ENCODE measurements at regions not wholly inside any gene's neighbourhood (a gene's known extent, or its start where the extent isn't known, plus 50 kb on each side); places are given as distances from the start of the nearest gene placed in this dataset.

DNA sequence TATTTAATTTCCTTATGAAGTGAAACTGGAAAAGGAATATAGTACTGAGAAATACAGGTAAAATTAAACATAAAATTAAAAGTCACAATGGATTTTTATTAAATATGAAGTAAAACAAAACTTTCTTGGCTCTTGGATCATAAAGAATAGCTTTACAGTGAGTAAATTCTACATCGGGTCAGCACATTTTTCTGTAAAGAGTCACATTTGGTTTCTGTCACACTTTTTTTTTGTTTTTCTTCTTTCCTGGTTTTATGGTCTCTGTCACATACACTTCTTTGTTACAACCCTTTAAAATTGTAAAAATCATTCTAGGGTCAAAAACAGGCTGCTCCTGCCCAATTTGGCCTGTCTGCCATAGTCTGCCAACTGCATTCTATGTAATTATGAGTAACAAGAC, 254.4 kb upstream of the POU3F2 start:
- DNase-seq: no peak

DNA sequence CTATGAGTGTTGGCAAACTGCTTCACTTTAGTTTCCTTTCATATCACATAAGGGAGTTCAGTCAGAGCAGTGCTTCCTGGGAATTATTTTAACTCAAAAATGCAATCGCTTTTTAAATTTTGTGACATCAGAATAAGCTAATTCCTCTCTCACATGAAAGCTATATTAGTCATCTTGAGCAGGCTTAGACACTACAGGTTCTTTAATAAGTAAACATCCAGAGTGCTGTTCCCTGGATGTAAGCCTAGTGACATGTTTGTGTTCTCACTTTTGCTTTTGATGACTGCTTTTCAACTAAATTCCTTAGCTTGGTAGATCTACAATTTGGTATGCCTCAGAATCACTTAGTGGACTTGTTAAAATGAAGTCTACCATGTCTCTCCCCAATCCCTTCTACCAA, 252.7 kb upstream of the POU3F2 start:
- no peak for DNase-seq

DNA sequence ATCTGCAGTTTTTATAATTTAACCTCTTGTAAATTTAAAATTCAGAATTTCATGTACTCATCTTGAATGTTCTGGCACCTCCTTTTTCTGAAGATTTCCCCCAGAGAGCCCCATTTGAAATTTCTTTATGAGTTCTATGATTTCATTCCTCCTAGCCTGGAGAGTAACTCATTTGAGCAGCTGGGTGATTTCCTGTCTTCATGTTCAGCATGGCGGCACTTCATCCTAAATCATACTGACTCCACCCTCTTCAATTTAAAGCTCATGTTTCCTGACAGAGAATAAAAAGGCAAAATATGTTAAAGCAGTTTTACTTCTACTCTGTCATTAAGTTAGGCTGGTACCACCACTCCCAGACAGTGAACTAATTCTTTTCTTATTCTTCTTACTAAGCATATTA, 250.9 kb upstream of the POU3F2 start:
- DNase-seq: no peak

DNA sequence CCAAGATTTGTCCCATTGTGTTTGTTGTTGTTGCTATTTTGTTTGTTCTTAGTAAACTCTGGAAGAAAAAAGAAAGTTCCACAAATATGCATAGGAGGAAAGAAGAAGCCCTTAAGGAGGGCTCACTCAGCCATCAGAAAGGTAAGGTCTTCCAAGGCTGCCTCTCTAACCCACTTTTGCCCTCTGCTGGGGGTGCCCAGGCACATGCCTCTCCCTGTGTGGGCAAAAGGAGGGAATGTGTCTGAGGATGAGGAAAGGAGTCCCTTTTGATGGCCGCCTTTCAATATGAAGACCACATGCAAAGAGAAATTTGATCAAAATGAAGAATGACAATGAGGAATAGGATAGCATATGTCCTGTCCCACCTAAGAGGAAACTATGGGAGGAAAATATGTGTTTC, 248.2 kb upstream of the POU3F2 start:
- no peak for DNase-seq

DNA sequence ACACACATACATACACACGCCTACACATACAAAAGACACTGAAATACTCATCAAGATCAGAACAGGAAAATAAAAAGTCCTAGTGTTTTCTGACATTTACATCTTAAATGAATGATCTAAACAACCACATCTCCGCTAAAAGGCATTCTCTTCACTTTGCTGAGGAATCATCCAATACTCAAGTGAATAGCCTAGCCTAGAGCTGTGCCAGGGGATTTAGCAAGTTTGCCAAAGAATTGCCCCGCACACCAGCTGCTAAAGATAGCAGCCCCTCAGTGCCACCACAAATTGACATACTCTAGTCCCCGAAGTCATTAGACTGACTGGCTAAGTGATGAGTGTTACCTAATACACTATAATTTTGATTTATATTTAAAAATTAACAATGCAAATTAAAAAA, 246.8 kb upstream of the POU3F2 start:
- DNase-seq: no peak

DNA sequence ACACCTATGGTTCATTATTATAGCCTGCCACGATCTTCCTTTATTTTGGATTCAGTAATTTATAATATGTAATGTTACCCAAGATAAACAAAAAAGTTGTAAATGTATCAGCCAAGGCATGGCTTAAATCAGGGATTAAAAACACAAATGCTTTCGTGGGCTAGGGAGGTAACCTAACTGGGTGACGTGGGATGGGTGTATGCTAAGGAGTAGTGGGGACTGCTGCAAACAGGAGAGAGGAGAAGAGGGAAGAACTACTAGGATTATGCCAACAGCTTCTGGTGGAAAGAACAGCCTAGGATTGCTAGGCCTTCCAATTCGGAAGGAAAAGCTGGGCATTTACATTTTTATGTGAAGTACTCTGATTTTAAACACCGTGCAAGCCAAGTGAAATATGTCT, 244.8 kb upstream of the POU3F2 start:
- no peak for DNase-seq

DNA sequence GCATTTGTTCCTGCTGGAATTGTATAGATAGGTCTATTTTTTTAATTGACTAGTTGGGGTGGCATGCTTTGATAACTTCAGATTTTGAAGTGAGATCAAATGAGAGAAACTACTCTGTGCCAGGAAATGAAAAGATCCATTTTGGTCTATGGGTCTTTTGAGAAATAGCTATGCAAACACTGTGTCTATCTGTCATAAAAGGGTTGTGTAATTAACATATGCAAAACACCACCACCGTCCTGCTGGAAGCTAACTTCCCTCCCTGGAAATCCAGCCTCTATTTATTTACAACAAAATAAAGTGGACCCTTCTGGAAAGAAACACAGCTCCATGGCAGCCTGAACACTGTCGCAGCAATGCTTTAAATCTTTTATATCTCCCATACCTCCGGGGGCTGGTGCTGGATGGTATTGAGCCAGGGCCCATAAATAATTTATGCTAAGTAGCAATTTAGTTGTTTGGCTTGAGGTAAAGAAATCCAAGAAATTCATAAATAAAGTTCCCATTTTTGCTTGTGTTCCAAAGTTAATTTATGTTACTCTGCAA, 244.2 kb upstream of the POU3F2 start:
- no peak for DNase-seq

DNA sequence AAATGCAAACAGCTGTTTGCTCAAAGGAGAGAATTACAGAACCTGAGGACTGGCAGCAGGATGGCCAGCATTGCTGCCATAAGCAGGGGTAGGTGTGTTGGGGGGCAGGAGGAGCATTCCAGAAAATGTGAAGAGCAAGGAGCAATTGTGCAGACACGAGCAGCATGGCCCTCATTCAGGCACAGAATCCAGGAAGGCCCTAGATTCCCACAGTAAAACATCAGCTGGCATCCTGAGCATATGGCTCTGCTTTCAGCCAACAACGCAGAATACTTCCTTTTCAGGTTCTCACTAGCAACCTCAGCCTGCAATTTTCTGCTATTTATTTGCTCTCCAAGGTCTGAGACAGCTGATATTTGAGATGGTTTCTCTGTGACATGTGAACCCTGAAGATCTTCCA, 243.4 kb upstream of the POU3F2 start:
- DNase-seq: no peak

DNA sequence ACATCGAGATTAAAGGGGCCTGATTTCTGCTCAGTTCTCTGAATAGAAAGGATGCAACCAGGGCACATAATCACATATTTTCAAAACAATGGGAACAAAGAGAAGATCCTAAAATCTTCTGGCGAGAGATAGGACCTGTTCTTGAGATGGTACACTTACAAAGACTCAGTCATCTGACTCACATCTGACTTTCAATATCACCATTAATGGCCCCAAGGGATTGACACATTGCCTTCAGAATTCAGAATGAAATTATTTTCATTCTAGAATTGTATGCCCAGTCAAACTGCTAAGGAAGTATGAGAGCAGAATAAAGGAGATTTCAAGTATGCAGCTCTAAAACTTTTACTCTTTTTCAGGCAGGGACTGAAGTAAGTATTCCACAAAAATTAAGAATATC, 240.7 kb upstream of the POU3F2 start:
- no peak for DNase-seq

DNA sequence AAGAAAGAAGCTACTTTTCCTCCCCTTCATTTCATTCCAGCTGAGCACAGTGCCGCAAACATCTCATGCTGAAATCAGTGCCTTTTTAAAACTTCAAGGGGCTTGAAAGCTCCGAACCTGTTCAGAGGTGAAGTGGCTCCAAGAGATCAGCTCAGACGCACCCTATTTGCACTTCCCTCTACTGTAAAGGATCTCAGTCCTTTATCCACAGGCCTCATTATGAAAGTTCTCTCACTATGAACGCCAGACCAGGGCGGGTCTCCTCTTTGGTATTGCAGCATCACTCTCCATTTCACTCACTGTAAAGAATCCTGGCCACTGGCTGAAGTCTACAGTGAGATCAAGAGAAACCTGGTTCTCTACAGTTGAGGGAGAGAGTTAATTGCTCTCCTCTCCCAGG, 232.7 kb upstream of the POU3F2 start:
- no peak for DNase-seq

DNA sequence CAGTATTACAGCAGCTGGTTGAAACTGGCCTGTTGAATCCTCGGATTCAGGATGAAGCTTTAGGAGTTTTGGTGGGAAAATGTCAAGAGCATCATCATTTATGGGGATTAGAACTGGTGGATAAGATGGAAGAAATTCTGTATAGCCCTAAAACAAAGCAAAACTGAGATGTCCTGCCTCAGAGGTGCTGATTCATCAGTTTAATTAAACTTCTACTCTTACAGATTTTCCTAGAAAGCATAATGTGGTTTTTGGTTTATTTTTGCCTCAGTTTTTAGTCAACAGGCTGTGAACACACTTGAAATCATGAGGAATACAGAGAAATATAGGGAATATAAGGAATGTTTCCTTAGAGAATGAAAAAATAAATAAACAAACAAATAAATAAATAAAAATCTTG, 228.7 kb upstream of the POU3F2 start:
- no peak for DNase-seq

DNA sequence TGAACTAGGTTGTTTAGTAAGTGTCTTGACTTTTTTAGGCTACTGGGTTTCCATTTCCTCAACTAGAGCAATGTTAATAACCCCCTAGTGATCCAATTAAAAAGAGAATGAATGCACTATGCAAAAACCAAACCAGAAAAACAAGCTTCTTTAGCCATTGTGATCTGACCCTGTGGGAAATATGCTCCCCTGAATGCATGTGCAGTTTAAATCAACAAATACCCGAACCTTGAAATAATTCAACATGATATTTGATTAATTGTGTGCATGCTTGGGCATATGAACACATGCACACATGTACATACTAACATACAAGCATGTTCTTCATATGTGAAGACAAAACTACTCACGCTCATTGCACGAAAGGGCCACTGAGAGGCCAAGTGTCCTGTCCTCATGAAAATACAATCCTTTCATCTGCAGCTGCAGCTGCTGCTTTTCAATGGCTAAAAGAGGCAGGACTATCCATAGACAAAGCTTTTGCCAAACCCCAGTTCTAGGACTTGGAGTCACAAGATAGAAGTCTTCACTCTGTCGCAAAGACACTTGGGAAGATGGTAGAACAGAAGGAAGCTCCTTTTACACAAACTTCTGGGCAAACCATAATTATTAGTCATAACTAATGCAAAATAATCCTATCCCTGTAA, 207.1 kb upstream of the POU3F2 start:
- no peak for DNase-seq

DNA sequence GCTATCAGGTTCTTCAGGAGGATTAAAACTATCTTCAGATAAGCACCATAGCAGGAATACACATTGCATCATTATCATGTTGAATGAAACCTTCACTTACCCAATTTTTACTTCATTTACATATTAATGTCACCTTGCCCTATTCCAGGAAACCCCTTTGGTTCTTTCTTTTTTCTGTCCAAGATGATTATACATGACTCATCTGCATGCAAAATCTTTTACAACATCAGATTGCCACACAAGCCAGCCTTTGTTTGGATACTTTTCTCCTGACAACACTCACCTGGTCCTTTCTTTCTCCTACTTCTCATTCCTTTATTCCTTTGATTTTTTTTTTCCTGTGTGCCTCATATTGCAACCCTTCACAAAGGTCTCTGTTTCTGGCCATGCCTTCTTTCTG, 200.5 kb upstream of the POU3F2 start:
- DNase-seq: no peak

DNA sequence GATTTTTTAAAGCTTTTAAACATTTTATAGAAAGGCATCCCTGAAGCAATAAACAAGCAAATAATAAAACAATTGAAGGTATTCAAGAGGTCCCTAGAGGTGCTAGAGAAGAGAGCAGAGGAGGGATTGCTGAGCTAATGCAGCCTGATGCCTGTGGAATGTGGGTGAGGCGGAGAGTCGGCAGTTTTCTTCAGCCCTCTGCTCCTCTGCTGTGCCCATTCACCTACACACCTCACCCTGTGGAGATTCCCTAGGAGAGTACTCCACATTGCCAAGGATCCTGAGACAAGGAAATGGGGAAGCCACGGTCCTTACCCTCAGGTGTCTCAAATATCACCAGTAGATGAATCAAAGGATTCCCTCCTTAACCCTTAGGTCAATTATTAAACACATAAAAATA, 199.8 kb upstream of the POU3F2 start:
- no peak for DNase-seq

DNA sequence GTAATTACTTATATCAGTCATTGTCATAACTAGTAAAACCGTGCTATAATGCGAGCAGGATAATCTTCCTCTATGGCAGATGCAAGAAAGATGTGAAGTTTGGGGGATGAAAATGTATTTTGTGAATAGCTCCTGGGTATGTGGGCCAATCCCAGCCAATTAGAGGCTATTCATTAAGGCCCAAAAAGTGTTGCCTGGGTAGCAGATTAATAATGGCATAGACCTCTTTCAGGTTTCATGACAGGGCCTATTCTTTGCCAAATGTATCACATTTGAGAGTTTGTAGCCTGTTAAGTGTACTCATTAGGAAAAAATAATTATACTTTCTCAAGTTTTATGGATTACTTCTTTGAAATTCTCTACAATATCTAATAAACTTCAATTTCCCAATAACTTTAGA, 199.2 kb upstream of the POU3F2 start:
- DNase-seq: no peak

DNA sequence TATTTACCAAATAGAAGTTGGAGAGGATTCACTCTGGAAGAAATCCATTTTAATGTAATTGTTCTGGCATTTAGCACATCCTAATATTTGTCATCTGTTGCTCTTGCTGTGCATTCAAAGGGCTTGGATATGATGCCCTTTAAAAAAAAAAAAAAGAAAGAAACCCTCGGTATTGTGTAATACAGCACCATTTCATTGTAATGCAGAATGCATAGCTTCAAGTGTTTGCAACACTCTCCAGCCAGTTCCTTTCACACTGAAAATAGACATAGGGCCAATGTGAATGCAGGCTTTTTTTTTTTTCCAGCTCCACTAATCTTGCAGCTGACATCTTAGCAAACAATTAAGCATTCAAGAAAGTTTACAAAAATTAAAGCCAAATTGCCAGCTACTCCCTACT, 197.4 kb upstream of the POU3F2 start:
- no peak for DNase-seq

DNA sequence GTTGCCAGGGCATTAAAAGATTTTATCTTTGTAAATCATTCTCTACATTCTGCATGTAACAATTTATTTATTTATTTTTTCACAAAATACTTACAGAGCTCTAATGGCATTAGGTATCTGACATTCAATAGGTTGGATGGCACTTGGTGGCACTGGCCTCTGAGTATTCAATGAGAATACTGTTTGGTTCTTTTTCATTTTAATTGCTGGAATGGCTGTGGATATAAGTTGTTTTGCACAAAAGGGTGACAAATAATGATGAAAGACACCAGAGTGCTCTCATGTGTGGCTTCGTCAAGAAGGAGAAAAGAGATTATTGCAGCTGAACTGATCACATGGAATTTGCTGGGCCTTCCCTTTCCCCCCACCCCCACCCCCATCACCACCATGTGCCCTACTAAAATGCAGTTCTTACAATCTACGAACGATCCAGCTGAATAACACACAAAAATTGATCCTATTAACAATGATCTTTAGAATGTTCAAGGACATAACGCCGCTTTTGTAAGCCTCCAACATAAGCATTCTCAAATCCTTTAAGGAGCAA, 195.2 kb upstream of the POU3F2 start:
- no peak for DNase-seq

DNA sequence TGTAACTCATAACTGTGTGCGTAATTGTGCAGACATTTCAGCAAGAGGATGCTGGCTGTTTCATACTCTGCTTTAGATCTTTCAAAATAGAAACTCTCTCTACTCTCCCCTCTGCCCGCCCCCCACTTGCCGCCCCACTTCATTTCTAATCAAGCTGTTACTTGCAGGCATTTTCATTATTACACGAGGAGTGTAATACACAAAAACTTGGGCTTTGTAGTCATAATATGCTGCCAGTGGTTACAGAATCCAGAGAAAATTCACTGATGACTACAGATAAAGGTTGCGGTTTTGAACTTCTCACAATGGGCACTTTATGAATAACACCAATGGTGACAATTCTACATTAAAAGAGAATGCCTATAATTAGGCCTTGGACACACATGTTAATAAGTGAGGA, 194.0 kb upstream of the POU3F2 start:
- no peak for DNase-seq

DNA sequence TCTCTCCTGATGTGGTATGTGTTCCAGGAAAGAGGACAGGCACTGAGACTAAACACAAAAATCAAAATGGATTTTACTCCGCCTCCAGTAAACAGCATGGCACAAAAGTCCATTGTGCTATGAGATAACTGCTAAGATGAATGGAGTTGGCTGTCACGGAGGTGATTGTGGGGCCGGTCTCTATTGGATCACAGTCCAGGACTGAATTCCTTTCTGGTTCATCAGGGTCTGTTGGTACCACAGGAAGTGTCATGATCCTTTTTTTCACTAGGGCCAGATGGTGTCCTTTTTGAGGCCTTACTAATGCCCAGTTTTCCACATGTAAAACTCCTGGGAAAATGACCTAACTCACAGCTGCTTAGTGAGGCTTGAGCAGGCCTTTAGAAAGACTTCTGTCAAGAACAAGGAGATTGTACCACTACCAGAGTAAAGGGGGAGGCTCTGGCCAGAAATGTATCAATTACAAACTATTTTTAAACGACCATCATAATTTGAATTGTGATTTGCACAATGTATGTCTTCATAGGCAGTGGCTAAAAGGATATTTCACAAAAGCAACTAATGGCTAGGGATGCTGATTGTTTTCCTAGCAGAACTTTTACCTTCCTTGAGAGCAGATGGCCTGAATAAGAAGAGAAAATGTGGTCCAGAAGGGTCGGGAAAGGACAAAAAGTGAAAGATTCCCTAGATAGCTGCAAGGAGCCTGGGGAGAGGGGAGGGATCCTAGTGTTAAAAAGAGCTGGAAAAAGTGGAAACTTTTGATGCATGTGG, 192.2 kb upstream of the POU3F2 start:
- DNase-seq: no peak

DNA sequence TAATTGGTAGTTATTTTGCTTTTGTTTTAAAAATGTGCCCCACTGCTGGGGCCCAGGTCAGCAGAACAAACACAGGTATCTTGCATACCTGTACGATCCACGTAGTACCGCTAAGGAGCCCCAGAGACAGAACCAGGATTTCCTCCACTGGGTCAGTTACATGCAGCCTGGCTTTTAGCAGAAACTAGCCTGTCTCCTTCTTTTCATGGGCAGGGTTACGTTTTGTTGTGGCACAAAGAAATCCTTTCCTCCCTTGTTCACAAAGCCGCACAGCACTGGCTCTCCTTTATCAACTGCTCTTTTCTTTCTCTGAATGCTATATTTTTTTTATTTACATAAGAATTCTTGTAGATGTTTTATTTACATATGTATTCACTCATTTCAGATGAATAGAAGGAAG, 190.3 kb upstream of the POU3F2 start:
- no peak for DNase-seq

DNA sequence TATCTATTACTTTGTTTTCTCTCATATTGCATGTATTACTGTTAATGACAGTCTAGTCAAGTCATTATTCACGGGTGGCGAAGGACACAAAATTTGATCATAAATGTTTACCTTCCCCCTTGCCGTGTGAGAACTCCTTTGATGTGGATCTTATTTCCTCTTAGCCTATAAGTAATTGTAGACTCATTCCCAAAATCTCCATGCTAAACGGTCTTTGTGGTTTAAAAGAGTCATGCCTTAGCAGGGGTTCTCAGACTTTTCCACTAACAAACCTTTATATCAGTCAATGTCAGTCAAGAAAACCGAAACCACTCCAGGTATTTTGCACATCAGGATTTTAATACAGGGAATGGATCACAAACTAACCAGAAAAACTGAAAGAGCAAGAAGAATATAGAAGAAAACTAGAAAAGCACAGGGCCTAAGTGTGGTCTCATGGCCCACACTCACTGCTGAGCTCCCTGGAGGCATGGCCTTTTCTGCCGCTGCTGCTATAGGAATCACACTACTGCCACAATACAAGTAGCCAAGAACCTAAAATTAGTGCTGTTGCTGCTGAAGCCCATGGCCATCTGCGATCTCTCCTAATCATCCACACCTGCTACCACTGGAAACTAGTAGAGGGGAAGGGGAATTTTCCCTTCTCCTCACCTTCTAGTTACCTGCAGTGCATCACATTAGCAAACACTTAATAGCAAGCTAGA, 186.0 kb upstream of the POU3F2 start:
- no peak for DNase-seq

DNA sequence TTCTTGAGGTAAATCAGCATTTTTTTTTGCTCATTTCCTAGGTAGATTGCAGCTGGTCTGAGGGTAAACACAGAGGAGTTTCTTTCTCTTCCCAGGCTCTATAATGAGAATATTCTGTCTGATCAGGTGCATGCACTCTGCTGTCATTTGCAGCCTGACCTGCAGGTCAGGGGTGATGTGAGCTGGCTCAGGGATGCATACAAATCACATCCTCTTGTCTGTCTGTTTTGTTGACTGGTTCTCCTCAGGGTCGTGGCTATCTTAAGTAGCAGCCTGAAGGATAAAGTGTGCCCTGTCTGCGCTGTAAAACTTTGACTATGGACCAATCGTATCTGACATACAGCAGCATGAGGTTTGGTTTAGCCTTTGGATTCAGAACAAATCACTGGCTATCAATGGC, 183.4 kb upstream of the POU3F2 start:
- DNase-seq: no peak

DNA sequence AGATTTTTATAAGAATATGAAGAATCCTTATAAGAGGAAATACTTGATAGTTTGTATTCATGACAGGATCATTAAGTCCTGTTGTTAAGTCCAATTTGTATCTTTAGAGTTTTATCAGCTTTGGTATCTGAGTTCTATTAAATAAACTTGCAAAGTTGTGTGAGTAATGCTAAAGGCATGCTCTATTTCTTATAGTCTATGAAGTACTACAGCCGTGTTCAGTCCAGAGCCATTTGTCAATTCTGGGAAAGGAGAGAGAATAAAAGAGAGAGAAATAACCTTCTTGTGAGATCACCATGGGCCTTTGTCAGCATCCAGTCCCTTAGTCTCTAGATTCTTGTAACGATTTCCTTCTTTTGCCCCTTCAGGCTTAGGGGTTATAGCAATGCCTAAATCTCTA, 181.2 kb upstream of the POU3F2 start:
- DNase-seq: no peak

DNA sequence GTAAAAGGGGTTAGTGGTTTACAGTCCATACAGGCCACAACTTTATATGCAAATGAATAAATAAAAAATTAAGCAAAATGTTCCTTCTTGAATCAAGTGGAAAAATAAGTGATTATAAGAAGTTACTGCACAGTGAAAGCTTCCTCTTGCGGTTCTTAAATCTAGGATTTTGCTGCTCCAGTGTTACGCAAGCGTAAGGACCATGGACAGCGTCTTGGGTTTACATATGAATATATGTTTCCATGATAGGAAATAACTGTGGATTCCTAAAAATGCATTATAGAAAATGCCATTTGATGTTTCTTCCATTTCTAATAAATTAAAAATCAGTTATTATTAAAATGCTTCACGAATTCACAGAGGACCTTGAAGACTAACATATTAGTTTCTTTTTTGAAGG, 176.6 kb upstream of the POU3F2 start:
- peak; percentile 28 for DNase-seq
